GM12891 (cell line): ENCODE measurements at regions not wholly inside any gene's neighbourhood (a gene's known extent, or its start where the extent isn't known, plus 50 kb on each side); places are given as distances from the start of the nearest gene placed in this dataset.

Source experiments
- PAX5 ChIP-seq: IDR thresholded peaks from 2 replicates; pipeline ENCODE4 v1.6.1; 2011; ENCODE audit warnings: low read length, moderate library complexity, mild to moderate bottlenecking; ENCODE audit not compliant: insufficient read depth, severe bottlenecking
- POLR2A ChIP-seq: IDR thresholded peaks from 2 replicates; pipeline ENCODE4 v1.6.1; 2011; ENCODE audit warnings: low read depth, low read length, control low read depth

DNA sequence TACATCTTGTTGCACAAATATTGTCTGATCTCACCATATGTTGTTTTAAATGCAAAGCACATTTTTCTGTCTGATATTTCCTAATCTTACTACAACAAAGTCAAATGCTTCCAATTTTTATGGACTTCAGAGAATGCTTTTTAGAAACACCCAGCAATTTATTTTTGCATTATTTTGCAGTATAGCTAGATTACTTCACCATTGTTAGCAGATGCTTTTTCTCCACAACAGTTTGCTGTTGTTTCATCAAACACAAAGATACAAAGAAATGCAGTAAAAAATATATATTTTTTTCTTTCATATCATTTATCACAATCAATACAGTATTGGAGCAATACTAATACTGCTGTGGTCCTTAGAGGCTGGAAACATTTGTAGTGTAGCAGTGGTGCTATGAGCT is 674.4 kb downstream of the TMTC2 start:
- no peak for TF ChIP-seq POLR2A
- TF ChIP-seq PAX5 = no peak
